ENCODE measurements at regions not wholly inside any gene's neighbourhood (a gene's known extent, or its start where the extent isn't known, plus 50 kb on each side); places are given as distances from the start of the nearest gene placed in this dataset.

- TF ChIP-seq CTCF (conservative IDR thresholded peaks at IDR 0.05; ENCODE audit: low read length) (no peak), EZH2phosphoT487 (IDR thresholded peaks at IDR 0.05; ENCODE audit: borderline replicate concordance, low read depth, low read length) (no peak)
Observed at GRCh38 chr3:159451067-159451466, 537.6 kb upstream of the IL12A start.

Data from OCI-LY7 (cell line).